Keratinocyte (primary cell): ENCODE measurements at regions not wholly inside any gene's neighbourhood (a gene's known extent, or its start where the extent isn't known, plus 50 kb on each side); places are given as distances from the start of the nearest gene placed in this dataset.

Experiments
- CTCF ChIP-seq, 3 experiments: IDR thresholded peaks in 1 of 3; conservative IDR thresholded peaks in 1 of 3; optimal IDR thresholded peaks in 1 of 3; 2 replicates in 2 of 3; 3 replicates in 1 of 3; pipeline versions ENCODE3 to v1.5.1; 2011; ENCODE audit warnings: low read length in 3 of 3, mild to moderate bottlenecking in 3 of 3, moderate library complexity in 2 of 3, control low read depth in 1 of 3, inconsistent platforms in 1 of 3; ENCODE audit not compliant: insufficient read depth in 2 of 3; ENCODE audit errors: extremely low read depth in 1 of 3
- EZH2 ChIP-seq: IDR thresholded peaks from one replicate; pipeline ENCODE4 v1.6.1; 2012; ENCODE audit warnings: inconsistent platforms, mild to moderate bottlenecking, low read length, moderate library complexity

GRCh38 chr6:141956046-141956761 lies 176.5 kb upstream of the GJE1 start:
- no peak for TF ChIP-seq CTCF (optimal IDR thresholded peaks at IDR 0.05 in 1 of 3, IDR thresholded peaks at IDR 0.05 in 1 of 3, conservative IDR thresholded peaks at IDR 0.05 in 1 of 3; ENCODE audit: extremely low read depth in 1 of 3, insufficient read depth in 2 of 3, low read length in 3 of 3)
- TF ChIP-seq EZH2 = no peak
